Ovary (tissue), 7 donors: ENCODE measurements at regions not wholly inside any gene's neighbourhood (a gene's known extent, or its start where the extent isn't known, plus 50 kb on each side); places are given as distances from the start of the nearest gene placed in this dataset.
"Not testable (repeated sequence)": the region's sequence is repeated elsewhere in the genome, so short reads cannot be mapped to it uniquely, and the experiment has no call there.

Source experiments
- DNase-seq, 5 donors: peaks; one replicate each; pipeline ENCODE4 v3.0.0-alpha.2; 2019 to 2020
- H3K27ac ChIP-seq, 2 donors: fragments of 200-600 bp; one replicate each; pipeline versions ENCODE4 v1.5.1 to v1.8.0; 2019 to 2022
- H3K27me3 ChIP-seq: fragments of 200-600 bp; one replicate; pipeline ENCODE4 v1.8.0; 2022
- H3K36me3 ChIP-seq: fragments of 200-600 bp; sonication (generic); one replicate; pipeline ENCODE4 v1.5.1; 2019
- H3K4me1 ChIP-seq: one replicate; pipeline ENCODE4 v1.8.1; 2013; ENCODE audit warnings: mild to moderate bottlenecking, moderate library complexity; ENCODE audit not compliant: insufficient read depth
- H3K4me3 ChIP-seq: fragments of 200-600 bp; sonication (generic); one replicate; pipeline ENCODE4 v1.5.1; 2017
- H3K9me3 ChIP-seq, 2 donors: fragments of 200-600 bp in 1 of 2; sonication (generic) in 1 of 2; one replicate each; pipeline versions ENCODE4 v1.5.1 to v1.8.1; 2013 to 2019; ENCODE audit warnings: mild to moderate bottlenecking in 1 of 2, moderate library complexity in 1 of 2
- CTCF ChIP-seq, 3 donors: fragments of 450-650 bp in 2 of 3; fragments of 200-600 bp in 1 of 3; IDR thresholded peaks; one replicate each; pipeline versions ENCODE4 v1.5.1 to v1.8.0; 2016 to 2022; ENCODE audit warnings: antibody characterized with exemption in 3 of 3, mild to moderate bottlenecking in 1 of 3
- EP300 ChIP-seq: sonication (generic); formaldehyde crosslinking; IDR thresholded peaks from one replicate; pipeline ENCODE4 v1.6.1; 2017; ENCODE audit warnings: antibody characterized with exemption
- POLR2A ChIP-seq: fragments of 450-650 bp; IDR thresholded peaks from one replicate; pipeline ENCODE4 v1.6.1; 2017; ENCODE audit warnings: antibody characterized with exemption, mild to moderate bottlenecking, moderate library complexity
- WGBS, 3 donors: extraction: QIAGEN DNeasy Blood & Tissue Kit in 1 of 3; methylation state at CpG; one replicate each; pipeline versions ENCODE4 v1.1.5 to v1.1.7; 2013 to 2017; 5-methylcytosine and 5-hydroxymethylcytosine counted together
- intact Hi-C, 4 donors: fragments of 100-400 bp; cut with DNase I; formaldehyde crosslinking; loops; one replicate each; pipeline versions ENCODE4 v1.11.0 to v1.15.1; 2022 to 2023
- donor health status: DM: no; HTN: no; CAD: no; lungs with moderate emphysema.
- donor health status: DM: no; HTN: no; CAD: no.
- donor health status: Bipolar disorder and iron deficiency.
- donor health status: DM: no; HTN: no; CAD: no.
- donor health status: DM: yes; HTN: yes; CAD: no.

GRCh38 chr15:31609906-31610305 is 283.3 kb downstream of the KLF13 start:
- TF ChIP-seq CTCF (IDR thresholded peaks at IDR 0.05), result no peak
- peaks cover 13% of the 10 kb centered on the region for H3K4me1 ChIP-seq
- no peak overlapping the region for H3K4me3 ChIP-seq
- H3K9me3 ChIP-seq, result no peaks in the 10 kb centered on the region
- DNase-seq, result no peak
- no peaks in the 10 kb centered on the region for H3K27me3 ChIP-seq
- intact Hi-C loops, result no loop called here
- H3K27ac ChIP-seq, result no peak overlapping the region
- WGBS, 3 donors, result 93 to 95% (median 94%) methylated on average over 2 of the region's 2 CpGs
- H3K36me3 ChIP-seq, result no peaks in the 10 kb centered on the region

- intact Hi-C loops, result no loop called here
- DNase-seq, result no peak
- no peaks in the 10 kb centered on the region for H3K27me3 ChIP-seq
- no peaks in the 10 kb centered on the region for H3K4me1 ChIP-seq
- WGBS, 3 donors, result 81 to 92% (median 84%) methylated on average over 9 of the region's 9 CpGs
- H3K27ac ChIP-seq, result no peak overlapping the region
- H3K9me3 ChIP-seq, result no peaks in the 10 kb centered on the region
- H3K36me3 ChIP-seq, result no peaks in the 10 kb centered on the region
- no peak overlapping the region for H3K4me3 ChIP-seq
- no peak for TF ChIP-seq EP300
- no peak for TF ChIP-seq POLR2A
- no peak for TF ChIP-seq CTCF (IDR thresholded peaks at IDR 0.05)
These were observed 289.2 kb downstream of the KLF13 start for GRCh38 chr15:31615643-31616415.

GRCh38 chr15:31623297-31623696 is 296.7 kb downstream of the KLF13 start:
- H3K4me3 ChIP-seq, H3K4me1 ChIP-seq, H3K36me3 ChIP-seq, H3K27me3 ChIP-seq, DNase-seq, intact Hi-C loops, H3K9me3 ChIP-seq, H3K27ac ChIP-seq: not testable (repeated sequence)
- 80 to 91% (median 89%) methylated on average over 11 of the region's 11 CpGs for WGBS, 3 donors

GRCh38 chr15:31624115-31624514 is 297.5 kb downstream of the KLF13 start:
- H3K27me3 ChIP-seq, H3K4me1 ChIP-seq, H3K9me3 ChIP-seq, H3K4me3 ChIP-seq, H3K36me3 ChIP-seq, H3K27ac ChIP-seq, DNase-seq, intact Hi-C loops: not testable (repeated sequence)
- 69 to 85% (median 82%) methylated on average over 1 of the region's 1 CpG for WGBS, 3 donors

- H3K4me1 ChIP-seq, H3K27me3 ChIP-seq, DNase-seq, H3K27ac ChIP-seq, intact Hi-C loops, H3K9me3 ChIP-seq, H3K36me3 ChIP-seq, H3K4me3 ChIP-seq: not testable (repeated sequence)
- 70 to 75% (median 74%) methylated on average over 6 of the region's 6 CpGs for WGBS, 3 donors
These were observed 309.1 kb downstream of the KLF13 start for GRCh38 chr15:31635715-31636114.

- H3K9me3 ChIP-seq, H3K27me3 ChIP-seq, DNase-seq, intact Hi-C loops, H3K4me3 ChIP-seq, H3K36me3 ChIP-seq, H3K27ac ChIP-seq, H3K4me1 ChIP-seq: not testable (repeated sequence)
- WGBS, 3 donors, result 63 to 94% (median 77%) methylated on average over 1 of the region's 1 CpG
These were observed 310.3 kb downstream of the KLF13 start for GRCh38 chr15:31636911-31637310.

- H3K4me1 ChIP-seq, intact Hi-C loops, H3K4me3 ChIP-seq, H3K36me3 ChIP-seq, H3K27me3 ChIP-seq, H3K9me3 ChIP-seq, H3K27ac ChIP-seq, DNase-seq: not testable (repeated sequence)
- 56 to 70% (median 68%) methylated on average over 4 to 5 of the region's 5 CpGs for WGBS, 3 donors
These were observed 317.3 kb downstream of the KLF13 start for GRCh38 chr15:31643955-31644354.

- whole genome bisulfite sequencing, 3 donors, result 58 to 82% (median 60%) methylated on average over 3 of the region's 3 CpGs
- H3K36me3 ChIP-seq, H3K4me1 ChIP-seq, H3K27me3 ChIP-seq, H3K4me3 ChIP-seq, H3K27ac ChIP-seq, DNase-seq, intact Hi-C loops, H3K9me3 ChIP-seq: not testable (repeated sequence)
These were observed 318.1 kb downstream of the KLF13 start for GRCh38 chr15:31644761-31645160.

GRCh38 chr15:31647337-31647826 is 320.7 kb downstream of the KLF13 start:
- H3K27me3 ChIP-seq, H3K9me3 ChIP-seq, H3K4me1 ChIP-seq, H3K4me3 ChIP-seq, H3K27ac ChIP-seq, DNase-seq, H3K36me3 ChIP-seq, intact Hi-C loops: not testable (repeated sequence)
- WGBS, 3 donors, result 70 to 87% (median 81%) methylated on average over 4 to 5 of the region's 5 CpGs

GRCh38 chr15:31649634-31650033 is 323.0 kb downstream of the KLF13 start:
- H3K27ac ChIP-seq, H3K27me3 ChIP-seq, intact Hi-C loops, H3K4me1 ChIP-seq, H3K9me3 ChIP-seq, DNase-seq, H3K36me3 ChIP-seq, H3K4me3 ChIP-seq: not testable (repeated sequence)
- 88 to 91% (median 88%) methylated on average over 7 of the region's 7 CpGs for WGBS, 3 donors
